Choroid plexus epithelial cell (primary cell): ENCODE measurements at regions not wholly inside any gene's neighbourhood (a gene's known extent, or its start where the extent isn't known, plus 50 kb on each side); places are given as distances from the start of the nearest gene placed in this dataset.

ENCODE experiments used
- DNase-seq: peaks from one replicate; pipeline ENCODE4 v3.0.0-alpha.2; 2010; ENCODE audit warnings: low read depth
- H3K4me3 ChIP-seq: 2 replicates; pipeline ENCODE4 v1.5.1; 2011; ENCODE audit warnings: low read depth, mild to moderate bottlenecking, control low read depth, low read length, moderate library complexity
- TF ChIP-seq, protein P1 (sequence below): conservative IDR thresholded peaks from 2 replicates; pipeline ENCODE4 v1.5.1; 2011; ENCODE audit warnings: low read depth, mild to moderate bottlenecking, control low read depth, inconsistent platforms, low read length, moderate library complexity

DNA sequence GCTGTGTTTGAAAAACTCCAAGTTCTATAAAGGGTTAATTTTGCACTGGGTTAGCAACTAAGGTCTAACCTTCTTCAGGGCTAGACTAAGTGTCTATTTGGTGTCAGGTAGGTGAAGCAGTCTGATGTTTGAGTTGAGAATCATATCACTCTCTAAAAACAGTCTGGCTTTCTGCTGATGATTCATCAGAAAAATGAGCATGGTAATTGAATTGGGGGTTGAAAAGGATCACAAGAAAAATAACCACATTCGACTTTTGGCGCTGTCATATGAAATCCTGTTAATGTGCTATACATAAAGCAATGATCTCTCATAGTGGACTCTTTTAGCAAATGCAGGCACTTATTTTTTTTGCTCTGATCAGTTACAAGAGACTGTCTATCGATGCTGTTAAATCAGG, 242.2 kb upstream of the AZI2 start:
- DNase-seq = no peak
- TF ChIP-seq, protein P1, sequence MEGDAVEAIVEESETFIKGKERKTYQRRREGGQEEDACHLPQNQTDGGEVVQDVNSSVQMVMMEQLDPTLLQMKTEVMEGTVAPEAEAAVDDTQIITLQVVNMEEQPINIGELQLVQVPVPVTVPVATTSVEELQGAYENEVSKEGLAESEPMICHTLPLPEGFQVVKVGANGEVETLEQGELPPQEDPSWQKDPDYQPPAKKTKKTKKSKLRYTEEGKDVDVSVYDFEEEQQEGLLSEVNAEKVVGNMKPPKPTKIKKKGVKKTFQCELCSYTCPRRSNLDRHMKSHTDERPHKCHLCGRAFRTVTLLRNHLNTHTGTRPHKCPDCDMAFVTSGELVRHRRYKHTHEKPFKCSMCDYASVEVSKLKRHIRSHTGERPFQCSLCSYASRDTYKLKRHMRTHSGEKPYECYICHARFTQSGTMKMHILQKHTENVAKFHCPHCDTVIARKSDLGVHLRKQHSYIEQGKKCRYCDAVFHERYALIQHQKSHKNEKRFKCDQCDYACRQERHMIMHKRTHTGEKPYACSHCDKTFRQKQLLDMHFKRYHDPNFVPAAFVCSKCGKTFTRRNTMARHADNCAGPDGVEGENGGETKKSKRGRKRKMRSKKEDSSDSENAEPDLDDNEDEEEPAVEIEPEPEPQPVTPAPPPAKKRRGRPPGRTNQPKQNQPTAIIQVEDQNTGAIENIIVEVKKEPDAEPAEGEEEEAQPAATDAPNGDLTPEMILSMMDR = no peak
- H3K4me3 ChIP-seq = no peak overlapping the region

GRCh38 chr3:28595372-28595771, 246.7 kb upstream of the AZI2 start:
- no peak overlapping the region for H3K4me3 ChIP-seq
- no peak for DNase-seq
- TF ChIP-seq, protein P1 = no peak

- no peak overlapping the region for H3K4me3 ChIP-seq
- TF ChIP-seq, protein P1 = no peak
- DNase-seq = no peak
Observed at GRCh38 chr3:28597452-28597851, 248.8 kb upstream of the AZI2 start.

DNA sequence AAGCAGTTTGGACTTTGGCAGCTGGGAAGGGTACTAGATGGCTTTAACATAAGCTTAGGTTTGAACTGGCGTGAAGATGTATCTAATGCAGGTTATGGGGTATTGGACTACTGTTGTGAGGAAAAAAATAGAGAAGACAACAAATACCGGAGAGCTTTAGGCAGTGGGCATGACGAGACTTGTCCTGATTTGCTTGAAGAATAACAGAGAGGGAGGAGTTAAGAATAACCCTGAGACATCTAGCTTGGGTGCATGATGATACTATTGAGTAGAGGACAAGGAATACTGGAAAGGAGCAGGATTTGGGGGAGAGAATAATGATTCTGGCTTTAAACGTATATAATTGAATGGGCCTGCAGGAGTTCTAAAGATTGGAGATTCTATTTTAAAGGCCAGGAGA, 249.5 kb upstream of the AZI2 start:
- TF ChIP-seq, protein P1 = no peak
- DNase-seq = no peak
- H3K4me3 ChIP-seq = no peak overlapping the region

DNA sequence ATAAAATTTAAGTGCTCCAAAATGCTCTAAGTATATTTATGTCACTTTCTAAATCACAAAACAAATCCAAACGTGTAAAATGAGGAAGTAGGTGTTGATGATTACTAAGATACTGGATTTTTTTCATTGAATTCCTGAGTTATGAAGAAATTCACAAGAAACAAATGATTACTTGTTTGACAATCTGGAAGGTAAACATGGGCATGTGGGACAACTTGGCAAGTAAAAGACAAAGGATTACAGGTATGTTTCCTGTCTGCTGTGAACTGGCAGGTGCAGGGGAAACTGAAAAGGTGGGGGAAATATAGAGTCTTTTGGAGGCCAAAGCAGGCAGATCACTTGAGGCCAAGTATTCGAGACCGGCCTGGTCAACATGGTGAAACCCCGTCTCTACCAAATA, 252.7 kb upstream of the AZI2 start:
- no peak for DNase-seq
- no peak overlapping the region for H3K4me3 ChIP-seq

DNA sequence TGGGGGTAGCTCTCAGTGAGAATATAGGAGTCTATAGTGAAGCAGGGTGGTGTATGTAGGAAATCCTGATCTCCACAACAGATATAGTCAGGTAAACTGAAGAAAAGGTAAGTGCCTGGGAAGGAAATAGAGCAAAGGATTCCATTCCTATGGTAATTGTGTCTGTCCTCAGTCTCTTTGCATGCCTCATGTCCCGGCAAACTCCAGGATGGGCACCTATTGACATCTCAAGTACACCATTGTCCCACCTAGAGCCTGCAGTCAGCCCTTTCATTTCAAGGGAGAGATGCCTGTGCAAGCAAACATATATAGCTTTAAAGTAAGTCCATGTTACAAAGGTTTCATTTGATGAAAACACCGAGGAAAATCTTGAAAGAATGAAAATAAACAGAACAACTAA, 257.7 kb upstream of the AZI2 start:
- H3K4me3 ChIP-seq = no peak overlapping the region
- TF ChIP-seq, protein P1 = no peak
- no peak for DNase-seq

More for the DNA sequence above, 252.7 kb upstream of the AZI2 start:
- TF ChIP-seq, protein P1 = no peak

- TF ChIP-seq, protein P1 = no peak
- no peak overlapping the region for H3K4me3 ChIP-seq
- no peak for DNase-seq
Observed at GRCh38 chr3:28612232-28612631, 263.6 kb upstream of the AZI2 start.
